ENCODE measurements at regions not wholly inside any gene's neighbourhood (a gene's known extent, or its start where the extent isn't known, plus 50 kb on each side); places are given as distances from the start of the nearest gene placed in this dataset.

DNA sequence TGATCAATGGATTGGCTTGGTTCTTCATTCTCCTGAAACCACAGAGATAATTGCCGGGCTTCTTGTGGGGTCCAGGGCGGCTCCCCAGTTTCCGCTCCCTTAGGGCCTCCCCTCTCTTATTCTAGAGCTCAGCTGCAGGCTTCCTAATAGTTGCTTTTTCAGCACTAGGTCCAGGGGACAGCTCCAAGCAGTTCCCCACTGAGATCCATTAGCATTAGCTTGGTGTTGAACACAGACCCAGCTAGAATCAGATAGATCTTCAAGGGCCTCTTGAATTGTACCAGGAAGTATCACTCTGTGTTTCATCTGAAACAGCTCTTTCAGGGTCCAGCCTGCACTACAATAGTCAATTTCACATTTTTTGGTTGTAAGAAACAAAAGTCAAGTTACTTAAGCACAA lies 238.7 kb downstream of the SEC23IP start:
- Histone ChIP-seq H4K8ac (replicated peaks; ENCODE audit: insufficient read length, low read depth, low read length) (no peak overlapping the region), H3K14ac (ENCODE audit: insufficient read depth, low read length) (no peak overlapping the region), H2BK12ac (ENCODE audit: insufficient read length, low read depth, low read length) (no peak overlapping the region), H3K27ac (ENCODE audit: insufficient read length, low read depth, low read length) (no peak overlapping the region), H3K56ac (ENCODE audit: insufficient read length, low read depth, low read length) (no peak overlapping the region), H3K9me3 (ENCODE audit: control insufficient read depth, low read depth, low read length) (no peaks in the 10 kb centered on the region), H3K79me1 (ENCODE audit: insufficient read depth, low read depth, low read length, poor library complexity, severe bottlenecking) (no peaks in the 10 kb centered on the region), H2BK15ac (ENCODE audit: low read depth, low read length) (no peak overlapping the region), H2AK5ac (ENCODE audit: insufficient read length, low read length) (no peak overlapping the region), H2AFZ (ENCODE audit: low read length) (no peak overlapping the region), H3K23ac (ENCODE audit: insufficient read length, low read depth, low read length) (no peak overlapping the region), H3K23me2 (ENCODE audit: insufficient read length, low read depth, low read length, poor library complexity, severe bottlenecking) (peaks cover 8% of the 10 kb centered on the region), H3K4me1 (ENCODE audit: insufficient read depth, low read length) (peaks cover 7% of the 10 kb centered on the region; the same call in 1 of the 2 replicates), H2BK20ac (ENCODE audit: low read depth, low read length, poor library complexity, severe bottlenecking) (no peak overlapping the region), H3K4ac (ENCODE audit: low read depth, low read length) (no peak overlapping the region), H2BK5ac (ENCODE audit: insufficient read length, low read length) (no peak overlapping the region), H3K18ac (ENCODE audit: insufficient read length, low read depth, low read length) (no peak overlapping the region), H4K5ac (ENCODE audit: insufficient read length, low read depth, low read length) (no peak overlapping the region), H3K27me3 (ENCODE audit: insufficient read depth, low read length) (no peaks in the 10 kb centered on the region), H3K9ac (ENCODE audit: extremely low read depth, insufficient read length, low read length) (no peak overlapping the region), H3K79me2 (ENCODE audit: insufficient read depth, low read length) (no peaks in the 10 kb centered on the region; the same call in 1 of the 2 replicates), H3T11ph (ENCODE audit: low read length) (no peak overlapping the region), H2BK120ac (ENCODE audit: low read depth, low read length, poor library complexity, severe bottlenecking) (no peak overlapping the region), H3K4me2 (ENCODE audit: insufficient read depth, insufficient read length, low read length) (no peak overlapping the region), H4K20me1 (ENCODE audit: control insufficient read depth, insufficient read depth, insufficient read length) (no peaks in the 10 kb centered on the region), H4K91ac (ENCODE audit: insufficient read length, low read depth, low read length) (no peak overlapping the region)
- peak; percentile 68 for DNase-seq
- Mint-ChIP-seq H3K36me3 (ENCODE audit: insufficient read depth in 1 of 3, low read depth in 3 of 3) (peaks cover 0 to 10% (median 9%) of the 10 kb centered on the region in 3 experiments; a peak in 4 of 7 replicates), H3K9me3 (peaks cover 0 to 10% of the 10 kb centered on the region in 2 experiments; a peak in 3 of 5 replicates), H3K4me1 (peaks cover 29 to 32% of the 10 kb centered on the region in 2 experiments), H3K27me3 (ENCODE audit: low read depth) (peaks cover 6% of the 10 kb centered on the region), H3K4me3 (no peak overlapping the region), H3K27ac (no peak overlapping the region)
- WGBS (ENCODE audit: extremely low coverage, insufficient read length, low lambda C conversion rate): no CpG with 5 or more reads among the region's 3 CpGs
- TF ChIP-seq, protein P1, sequence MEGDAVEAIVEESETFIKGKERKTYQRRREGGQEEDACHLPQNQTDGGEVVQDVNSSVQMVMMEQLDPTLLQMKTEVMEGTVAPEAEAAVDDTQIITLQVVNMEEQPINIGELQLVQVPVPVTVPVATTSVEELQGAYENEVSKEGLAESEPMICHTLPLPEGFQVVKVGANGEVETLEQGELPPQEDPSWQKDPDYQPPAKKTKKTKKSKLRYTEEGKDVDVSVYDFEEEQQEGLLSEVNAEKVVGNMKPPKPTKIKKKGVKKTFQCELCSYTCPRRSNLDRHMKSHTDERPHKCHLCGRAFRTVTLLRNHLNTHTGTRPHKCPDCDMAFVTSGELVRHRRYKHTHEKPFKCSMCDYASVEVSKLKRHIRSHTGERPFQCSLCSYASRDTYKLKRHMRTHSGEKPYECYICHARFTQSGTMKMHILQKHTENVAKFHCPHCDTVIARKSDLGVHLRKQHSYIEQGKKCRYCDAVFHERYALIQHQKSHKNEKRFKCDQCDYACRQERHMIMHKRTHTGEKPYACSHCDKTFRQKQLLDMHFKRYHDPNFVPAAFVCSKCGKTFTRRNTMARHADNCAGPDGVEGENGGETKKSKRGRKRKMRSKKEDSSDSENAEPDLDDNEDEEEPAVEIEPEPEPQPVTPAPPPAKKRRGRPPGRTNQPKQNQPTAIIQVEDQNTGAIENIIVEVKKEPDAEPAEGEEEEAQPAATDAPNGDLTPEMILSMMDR (conservative IDR thresholded peaks at IDR 0.05): no peak

All from H9 (cell line).